ENCODE measurements at regions not wholly inside any gene's neighbourhood (a gene's known extent, or its start where the extent isn't known, plus 50 kb on each side); places are given as distances from the start of the nearest gene placed in this dataset.

GRCh38 chr18:73509460-73509859 is 638.2 kb downstream of the FBXO15 start:
- TF ChIP-seq, protein P1, sequence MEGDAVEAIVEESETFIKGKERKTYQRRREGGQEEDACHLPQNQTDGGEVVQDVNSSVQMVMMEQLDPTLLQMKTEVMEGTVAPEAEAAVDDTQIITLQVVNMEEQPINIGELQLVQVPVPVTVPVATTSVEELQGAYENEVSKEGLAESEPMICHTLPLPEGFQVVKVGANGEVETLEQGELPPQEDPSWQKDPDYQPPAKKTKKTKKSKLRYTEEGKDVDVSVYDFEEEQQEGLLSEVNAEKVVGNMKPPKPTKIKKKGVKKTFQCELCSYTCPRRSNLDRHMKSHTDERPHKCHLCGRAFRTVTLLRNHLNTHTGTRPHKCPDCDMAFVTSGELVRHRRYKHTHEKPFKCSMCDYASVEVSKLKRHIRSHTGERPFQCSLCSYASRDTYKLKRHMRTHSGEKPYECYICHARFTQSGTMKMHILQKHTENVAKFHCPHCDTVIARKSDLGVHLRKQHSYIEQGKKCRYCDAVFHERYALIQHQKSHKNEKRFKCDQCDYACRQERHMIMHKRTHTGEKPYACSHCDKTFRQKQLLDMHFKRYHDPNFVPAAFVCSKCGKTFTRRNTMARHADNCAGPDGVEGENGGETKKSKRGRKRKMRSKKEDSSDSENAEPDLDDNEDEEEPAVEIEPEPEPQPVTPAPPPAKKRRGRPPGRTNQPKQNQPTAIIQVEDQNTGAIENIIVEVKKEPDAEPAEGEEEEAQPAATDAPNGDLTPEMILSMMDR (IDR thresholded peaks at IDR 0.05; ENCODE audit: low read depth, low read length, missing input control) = no peak
- TF ChIP-seq, protein P2, sequence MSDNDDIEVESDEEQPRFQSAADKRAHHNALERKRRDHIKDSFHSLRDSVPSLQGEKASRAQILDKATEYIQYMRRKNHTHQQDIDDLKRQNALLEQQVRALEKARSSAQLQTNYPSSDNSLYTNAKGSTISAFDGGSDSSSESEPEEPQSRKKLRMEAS (IDR thresholded peaks at IDR 0.05) = no peak
- no peak for TF ChIP-seq NR2F2 (IDR thresholded peaks at IDR 0.05)
- no peak for TF ChIP-seq TAF1 (conservative IDR thresholded peaks at IDR 0.05)
- TF ChIP-seq YY1 (IDR thresholded peaks at IDR 0.05) = no peak

All from liver (tissue), 3 donors.